GM21447 (cell line): ENCODE measurements at regions not wholly inside any gene's neighbourhood (a gene's known extent, or its start where the extent isn't known, plus 50 kb on each side); places are given as distances from the start of the nearest gene placed in this dataset.
"Not testable (repeated sequence)": the region's sequence is repeated elsewhere in the genome, so short reads cannot be mapped to it uniquely, and the experiment has no call there.

Source experiments
- ATAC-seq: cut with Tn5 transposase; IDR thresholded peaks from one replicate; pipeline ENCODE4 v1.9.1; 2021; ENCODE audit not compliant: unreplicated experiment

DNA sequence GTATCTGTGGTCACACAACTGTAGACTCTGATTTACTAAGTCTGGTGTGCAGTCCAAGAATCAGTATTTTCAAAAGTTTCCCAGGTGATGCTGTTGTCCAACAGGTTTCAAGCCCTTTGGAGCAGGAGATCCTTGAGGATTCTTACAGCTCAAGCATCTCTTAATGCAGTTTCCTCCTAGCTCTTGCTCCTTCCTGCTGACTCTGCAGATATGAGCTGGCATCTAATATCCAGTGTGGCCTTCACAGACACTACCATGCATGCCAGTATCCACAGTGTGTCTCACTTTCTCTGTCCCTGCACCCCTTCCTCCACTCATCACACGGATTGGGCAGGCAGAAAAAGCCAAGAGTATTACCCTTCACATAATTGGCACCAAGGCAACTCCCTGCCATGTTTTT, 182.2 kb upstream of the TNC start:
- no peak for ATAC-seq

DNA sequence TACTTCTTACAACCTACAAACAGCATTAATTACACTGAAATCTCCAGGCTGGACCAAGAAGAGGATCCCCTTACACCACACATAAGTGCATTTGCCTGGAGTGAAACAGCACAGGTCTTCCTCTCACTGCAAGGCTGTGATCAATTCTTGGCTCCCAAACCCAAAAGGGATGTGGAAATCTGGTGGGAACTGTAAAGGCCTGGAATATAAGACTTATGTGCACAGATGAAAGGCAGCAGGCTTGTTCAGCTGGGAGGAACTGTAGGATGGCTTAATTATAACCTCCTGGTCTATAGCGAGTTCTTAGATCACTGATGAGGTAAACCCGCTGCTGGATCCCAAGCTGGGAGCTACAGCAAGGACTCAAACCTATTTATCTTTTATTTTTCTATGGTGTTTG, 182.9 kb upstream of the TNC start:
- ATAC-seq, result no peak

DNA sequence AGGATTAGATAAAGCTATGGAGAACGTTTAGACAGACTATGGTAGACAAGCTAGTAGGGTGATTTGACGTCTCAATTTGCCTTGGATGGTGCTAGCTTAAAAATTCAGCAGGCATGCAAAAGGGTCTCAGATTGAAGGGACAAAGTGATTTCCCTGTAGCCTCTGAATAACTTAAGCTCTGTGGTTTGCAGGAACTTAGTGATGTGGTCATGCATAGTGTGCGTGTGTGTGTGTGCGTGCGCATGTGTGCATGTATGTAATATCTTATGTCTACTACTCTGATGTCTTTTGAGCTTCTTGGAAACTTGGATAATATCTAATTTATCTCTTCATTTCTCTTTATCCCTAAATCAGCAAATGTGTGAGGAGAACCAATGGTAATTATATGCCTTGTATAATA, 183.6 kb upstream of the TNC start:
- no peak for ATAC-seq

DNA sequence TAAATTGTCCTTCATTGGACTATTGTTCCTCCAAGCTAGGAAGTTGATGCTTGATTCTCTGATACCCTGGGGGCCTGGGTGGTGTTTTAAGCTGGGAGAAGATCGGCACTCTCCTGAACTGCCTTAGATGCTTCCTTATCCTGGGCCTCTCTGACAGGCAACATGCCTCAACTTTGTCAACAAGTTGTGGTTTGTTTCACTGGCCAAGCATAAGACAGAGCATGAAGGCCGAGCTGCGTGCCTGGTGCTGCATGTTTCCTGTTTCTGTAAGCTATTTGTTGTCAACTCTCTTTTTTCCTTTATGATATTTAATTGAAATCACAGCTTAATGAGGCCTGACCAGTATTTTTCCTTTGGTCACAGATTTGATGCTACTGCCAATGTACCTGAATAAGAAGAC, 187.6 kb upstream of the TNC start:
- ATAC-seq, result no peak

DNA sequence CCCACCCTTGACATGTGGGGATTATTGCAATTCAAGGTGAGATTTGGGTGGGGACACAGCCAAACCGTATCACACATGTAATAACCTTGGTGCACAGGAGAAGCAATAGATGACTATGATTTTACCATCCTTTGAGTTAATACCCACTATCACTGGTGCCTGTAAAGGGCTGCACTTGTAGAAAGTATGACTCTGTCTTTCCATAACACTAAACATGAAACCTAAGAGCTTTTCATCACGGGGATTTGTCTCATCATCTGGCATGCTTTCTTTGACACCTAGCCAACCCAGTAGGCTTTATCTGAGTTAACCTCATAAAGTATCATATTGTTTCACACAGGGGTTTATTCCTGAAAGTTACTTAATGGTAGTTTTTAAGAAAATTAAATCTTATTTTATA, 188.9 kb upstream of the TNC start:
- no peak for ATAC-seq

DNA sequence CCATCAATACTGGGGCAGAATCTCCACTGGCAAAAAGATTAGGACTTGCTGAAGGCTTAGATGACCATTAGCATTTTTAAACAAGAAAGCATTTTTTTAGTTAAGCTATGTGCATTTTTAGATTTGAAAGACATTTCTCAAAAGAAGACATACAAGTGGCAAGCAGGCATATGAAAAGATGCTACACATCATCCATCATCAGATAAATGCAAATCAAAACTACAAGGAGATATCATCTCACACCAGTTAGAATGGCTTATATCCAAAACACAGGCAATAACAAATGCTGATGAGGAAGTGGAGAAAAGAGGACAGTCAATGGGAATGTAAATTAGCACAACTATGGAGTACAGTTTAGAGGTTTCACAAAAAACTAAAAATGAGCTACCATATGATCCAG, 195.6 kb upstream of the TNC start:
- ATAC-seq, result no peak

DNA sequence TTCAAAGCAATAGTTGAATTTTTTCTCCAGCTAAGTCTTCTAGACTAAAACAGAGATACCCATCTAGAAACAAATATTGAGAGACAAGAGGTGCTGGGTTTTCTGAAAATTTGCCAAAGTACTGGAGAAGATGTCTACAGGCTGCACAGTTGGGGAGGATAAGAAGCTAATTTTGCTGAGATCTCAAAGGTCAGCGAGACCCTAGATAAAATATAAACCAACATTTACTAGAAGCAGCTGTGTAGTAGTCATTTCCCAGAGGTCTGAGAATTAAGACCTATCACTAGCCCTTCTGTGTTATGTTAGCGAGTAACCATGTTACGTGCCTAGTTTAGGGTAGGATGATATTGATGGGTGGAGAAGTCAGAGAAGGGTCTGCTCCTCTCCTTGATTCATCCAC, 208.5 kb upstream of the TNC start:
- no peak for ATAC-seq

DNA sequence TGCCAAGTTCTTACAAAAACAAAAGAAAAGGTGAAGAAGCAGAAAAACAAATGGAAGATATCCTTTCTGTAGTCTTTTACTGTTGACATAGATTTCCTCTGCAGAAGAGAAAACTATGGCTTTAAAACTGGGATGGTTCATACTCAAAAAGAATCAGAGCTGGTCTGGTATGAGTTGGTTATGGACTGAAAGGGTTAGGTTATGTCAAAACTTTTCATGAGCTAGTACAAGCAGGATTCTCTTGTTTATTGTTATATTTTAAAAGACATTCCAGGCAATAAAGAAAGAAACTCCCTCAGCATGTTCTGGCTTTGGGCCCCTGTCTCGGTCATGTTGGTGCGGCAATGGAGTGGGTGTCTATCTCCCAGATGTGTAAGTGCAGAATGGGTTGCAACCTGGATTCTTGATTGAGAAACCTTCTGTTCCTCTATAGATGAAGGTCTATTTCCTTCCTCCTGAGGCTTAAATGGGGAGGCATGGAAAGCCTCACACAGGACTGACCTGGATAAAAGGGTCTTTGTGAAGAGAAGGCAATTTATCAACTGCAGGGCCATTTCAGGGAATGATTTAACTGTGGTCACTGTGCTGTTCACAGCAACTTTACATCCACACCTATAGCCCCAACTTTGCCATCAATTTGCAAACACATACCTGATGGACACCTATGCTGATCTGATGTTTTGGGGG, 209.6 kb upstream of the TNC start:
- no peak for ATAC-seq

DNA sequence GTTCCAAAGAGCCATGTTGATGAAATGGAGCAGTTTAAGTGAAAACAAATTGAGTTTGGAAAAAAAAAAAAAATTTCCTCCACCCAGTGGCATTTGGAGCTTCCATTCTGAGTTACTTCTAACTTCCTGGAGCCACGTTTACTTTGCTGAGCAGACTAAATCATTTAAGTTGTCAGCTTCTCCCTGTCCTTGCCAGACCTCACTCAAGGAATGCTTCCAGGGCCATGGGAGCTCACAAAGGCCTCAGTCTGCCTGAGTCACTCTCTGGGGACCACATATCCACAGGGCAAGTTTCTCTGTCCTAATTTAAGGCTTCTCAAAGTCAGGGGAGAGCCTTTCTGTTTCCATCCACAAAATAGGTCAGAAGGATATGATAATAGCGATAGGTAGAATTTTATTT, 210.3 kb upstream of the TNC start:
- no peak for ATAC-seq

DNA sequence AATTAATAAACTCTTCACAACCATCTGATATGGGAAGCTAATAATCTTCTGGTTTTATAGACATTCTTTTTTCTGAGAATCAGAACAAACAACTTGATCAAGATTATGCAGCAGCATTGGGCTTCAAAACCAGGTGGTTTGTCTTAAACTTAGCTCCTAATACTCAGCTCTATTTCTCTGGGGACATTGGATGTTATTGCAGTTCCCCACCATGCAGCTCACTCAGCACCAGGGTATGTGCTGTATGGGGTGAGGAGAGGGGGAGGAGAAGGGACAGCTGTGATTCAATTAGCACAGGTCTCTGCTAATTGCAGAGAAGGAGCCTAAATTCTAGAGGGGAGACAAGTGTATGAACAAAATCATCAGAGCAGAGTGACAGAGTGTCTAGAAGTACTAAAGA, 210.7 kb upstream of the TNC start:
- ATAC-seq, result no peak

DNA sequence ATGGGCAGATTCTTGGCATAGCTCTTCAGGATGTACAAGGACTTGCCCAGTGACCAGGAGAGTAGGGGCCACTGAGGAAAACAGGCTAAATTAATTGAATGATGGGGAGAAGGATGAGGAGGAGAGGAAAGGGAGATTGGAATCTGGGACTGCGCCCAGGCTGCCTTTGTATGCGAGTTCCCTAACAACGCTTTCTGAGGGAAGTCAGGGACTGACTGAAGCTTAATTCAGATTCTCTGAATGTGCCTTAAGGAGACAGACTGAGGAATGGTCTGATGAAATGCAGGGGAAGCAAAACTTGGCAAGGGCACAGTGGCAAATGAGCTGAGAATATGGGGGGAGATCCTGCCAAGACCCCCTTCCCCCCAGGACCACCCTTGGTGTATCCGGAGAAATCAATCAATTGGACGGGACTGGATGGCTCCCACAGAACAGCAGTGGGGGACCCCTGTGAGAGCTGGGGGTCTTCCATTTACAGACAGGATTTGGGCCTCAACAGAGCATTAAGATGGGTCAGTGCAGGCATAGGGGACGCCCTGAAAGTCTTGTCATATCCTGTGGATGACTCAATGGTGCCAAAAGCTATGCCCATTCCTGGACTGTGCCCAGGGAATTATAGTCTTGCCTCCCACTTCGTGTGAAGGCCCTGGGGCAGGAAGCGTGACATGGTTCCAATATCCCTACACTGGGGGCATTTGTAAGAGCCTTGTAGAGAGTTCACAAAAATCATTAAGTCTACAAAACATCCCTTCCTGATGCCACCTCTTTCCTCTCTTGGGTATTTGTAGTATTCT, 215.5 kb upstream of the TNC start:
- no peak for ATAC-seq

DNA sequence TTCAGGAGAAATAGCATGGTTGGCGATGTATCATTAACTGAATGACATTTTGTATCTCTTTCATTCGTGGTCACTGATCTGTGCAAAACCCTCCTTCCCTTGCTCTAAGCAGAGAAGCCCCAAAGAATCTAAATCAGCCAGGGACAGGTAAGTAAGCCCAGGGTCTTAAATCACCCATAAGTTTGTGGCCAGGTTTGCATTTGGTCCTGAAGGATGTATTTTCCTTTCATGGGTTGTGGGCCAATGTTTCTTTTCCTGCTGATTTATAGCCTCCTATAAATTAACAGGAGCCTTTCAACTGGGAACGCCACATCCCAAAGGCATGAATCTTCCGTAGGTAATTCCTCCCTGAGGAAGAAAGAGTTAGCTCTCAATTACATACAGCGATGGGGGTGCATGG, 217.5 kb upstream of the TNC start:
- no peak for ATAC-seq

DNA sequence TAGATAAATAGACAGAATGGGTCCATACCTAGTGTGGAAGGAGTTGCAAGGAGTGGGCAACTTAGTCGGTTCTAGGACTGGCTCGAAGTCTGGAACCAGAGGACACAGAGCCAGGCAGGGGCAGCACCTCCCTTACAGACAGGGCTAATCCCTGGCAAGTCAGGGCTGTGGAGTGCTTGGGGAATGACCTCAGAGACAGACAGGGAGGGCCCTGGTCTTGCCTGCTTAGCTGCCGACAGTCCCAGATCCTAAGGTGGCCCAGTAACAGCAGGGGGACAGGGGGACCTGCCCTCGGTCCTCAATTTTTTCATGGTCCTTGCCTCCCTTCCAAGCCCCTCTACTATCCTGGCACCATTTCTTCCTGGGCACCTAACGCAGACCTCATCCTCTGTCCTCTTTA, 222.4 kb upstream of the TNC start:
- ATAC-seq, result no peak

DNA sequence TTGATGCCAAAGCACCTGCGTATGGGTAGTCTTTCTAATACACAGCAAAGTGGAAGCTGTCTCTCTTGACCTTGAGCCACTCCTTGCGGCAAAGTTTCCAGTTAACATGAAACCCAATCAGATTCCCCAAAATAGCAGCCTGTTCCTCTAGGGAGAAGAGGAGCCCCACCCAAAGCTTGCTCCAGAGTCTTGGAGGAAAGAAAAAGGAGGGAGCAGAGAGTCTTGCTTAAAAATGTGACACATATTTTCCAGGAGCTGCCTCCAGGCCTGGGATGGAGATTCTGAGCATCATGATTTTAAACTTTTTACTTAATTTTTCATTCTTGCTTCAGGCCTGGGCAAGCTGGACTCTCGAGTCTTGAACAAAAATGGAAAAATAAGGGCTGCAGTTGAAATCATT, 223.5 kb upstream of the TNC start:
- no peak for ATAC-seq

DNA sequence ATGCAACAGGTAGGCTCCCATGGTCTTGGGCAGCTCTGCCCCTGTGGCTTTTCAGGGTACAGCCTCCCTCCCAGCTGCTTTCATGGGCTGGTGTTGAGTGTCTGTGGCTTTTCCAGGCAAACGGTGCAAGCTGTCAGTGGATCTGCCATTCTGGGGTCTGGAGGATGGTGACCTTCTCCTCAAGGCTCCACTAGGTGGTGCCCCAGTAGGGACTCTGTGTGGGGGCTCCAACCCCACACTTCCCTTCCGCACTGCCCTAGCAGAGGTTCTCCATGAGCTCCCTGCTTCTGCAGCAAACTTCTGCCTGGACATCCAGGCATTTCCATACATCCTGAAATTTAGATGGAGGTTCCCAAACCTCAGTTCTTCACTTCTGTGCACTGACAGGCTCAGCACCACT, 229.8 kb upstream of the TNC start:
- ATAC-seq, result not testable (repeated sequence)

DNA sequence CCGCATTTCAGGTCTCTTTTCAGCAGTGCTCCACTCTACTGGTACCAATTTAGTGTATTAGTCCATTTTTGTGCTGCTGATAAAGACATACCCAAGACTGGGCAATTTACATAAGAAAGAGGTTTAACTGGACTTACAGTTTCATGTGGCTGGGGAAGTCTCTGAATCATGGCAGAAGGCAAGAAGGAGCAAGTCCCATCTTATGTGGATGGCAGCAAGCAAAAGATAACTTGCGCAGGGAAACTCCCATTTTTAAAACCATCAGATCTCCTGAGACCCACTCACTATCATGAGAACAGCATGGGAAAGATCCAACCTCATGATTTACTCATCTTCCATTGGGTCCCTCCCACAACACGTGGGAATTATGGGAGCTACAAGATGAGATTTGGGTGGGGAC, 231.0 kb upstream of the TNC start:
- not testable (repeated sequence) for ATAC-seq

DNA sequence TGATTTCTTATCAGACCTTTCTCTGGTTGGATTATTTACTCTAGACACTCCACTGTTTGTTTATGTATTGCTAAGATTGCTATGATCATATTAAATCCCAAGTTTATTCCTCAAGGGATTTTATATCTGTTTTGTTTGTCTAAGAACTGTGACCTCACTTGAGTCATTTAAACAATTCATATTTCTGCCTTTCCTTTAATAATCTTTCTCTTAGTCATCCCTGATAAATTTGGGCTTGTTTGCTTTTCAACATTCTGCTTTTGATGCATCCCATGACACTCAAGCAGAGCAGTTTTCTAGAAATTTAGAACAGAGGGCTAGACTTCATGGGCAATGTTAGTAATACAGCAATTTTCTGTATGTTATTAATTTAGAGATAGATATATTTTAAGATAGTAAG, 231.6 kb upstream of the TNC start:
- ATAC-seq, result no peak

DNA sequence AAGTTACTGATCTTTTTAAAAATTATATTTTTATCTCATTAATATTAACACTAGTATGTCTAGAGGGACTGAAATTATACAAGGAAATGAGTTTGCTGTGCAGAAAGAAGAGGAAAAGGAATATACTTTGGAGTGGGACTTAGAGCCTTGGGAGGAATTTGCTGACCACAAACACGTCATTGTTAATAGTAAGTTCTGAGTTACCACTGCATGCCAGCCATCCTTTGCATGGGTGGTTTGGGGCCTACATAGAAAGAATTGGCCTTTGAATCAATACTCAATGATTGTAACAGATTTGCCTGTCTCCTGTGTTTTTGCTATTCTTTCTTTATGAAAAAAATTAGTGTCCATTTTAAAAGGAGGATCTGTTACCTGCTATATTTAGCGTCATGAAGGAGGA, 232.6 kb upstream of the TNC start:
- ATAC-seq, result no peak

DNA sequence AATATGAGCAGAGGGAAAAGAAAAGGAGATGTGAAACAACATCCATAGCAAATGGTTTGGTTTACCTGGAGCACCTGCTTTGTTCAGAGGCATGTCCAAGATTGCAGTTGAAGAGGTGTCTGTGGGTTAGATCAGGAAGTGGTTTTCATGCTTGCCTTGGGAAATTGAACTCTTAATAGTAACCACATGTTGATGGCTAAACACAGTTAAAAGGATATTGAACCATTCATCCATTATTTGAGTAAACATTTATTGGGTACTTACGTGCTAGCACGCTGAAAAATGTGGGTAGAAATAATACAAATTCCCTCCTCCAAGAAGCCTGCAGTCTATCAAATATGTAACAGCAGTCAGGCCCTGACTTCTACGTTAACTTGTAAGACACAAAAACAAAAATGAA, 235.7 kb upstream of the TNC start:
- no peak for ATAC-seq

DNA sequence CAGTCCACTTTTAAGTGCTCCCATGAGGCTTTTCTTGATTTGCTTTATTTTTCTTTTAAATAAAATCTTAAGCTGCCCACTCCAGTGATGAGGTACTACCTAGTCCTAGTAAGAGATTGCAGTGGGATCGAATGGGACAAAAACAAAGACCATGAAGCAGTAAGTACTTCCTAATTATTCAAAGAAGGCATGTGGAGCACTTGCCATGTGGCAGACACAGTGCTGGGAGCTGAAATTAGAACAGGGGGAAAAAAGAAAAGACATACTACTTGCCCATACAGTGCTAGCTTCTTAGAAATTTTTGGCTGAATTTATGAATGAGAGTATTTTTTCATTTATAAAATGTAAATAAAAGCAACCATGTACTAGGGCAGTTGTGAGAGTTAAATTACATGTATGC, 239.9 kb upstream of the TNC start:
- no peak for ATAC-seq

DNA sequence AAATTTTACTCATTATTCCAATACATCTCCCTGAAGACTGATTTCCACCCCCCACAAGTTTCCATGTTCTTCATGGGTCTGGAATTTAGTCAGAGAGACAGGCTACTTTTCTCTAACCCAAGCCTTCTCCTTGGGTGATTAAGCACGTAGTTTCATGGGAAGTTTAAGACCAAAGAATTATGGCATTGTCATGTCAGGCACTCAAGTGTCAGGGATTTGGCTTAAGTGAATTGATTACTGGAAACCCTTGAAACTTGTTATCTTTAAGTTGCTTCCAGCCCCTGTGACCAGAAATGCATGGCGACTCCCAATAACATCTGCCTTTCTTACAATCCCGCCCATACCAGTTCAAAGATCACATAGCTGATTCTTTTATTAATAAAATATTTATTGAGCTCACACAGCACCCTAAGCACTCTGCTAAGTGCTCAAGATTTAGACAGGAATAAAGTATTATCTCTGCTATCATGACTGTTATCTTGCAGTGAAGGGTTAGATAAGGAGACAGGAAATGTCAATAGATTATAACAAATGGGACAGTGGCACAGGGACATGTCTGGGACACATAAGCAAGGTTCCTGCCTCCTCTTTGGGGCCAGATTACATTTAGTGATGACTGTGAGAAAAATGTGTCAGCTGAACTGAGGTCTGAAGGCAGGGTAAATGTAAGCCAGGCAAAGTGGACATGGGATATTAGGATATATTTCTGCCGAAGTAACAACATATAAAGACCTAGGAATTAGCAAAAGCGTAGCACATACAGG, 241.2 kb upstream of the TNC start:
- no peak for ATAC-seq

DNA sequence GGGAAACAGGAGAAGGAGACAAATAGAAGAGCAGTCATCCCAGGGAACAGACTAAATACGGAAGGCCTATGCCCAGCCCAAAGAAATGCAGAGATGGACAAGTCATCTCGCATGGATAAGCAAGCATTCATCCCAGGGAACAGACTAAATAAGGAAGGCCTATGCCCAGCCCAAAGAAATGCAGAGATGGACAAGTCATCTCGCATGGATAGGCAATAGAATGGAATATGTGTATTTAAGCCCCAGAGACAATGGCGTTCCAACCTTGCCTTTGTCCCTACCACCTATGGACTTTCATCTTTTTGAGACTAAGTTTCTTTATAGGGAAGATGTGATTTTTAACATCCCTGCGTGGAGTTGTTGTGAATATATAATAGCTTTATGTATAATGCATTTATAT, 242.2 kb upstream of the TNC start:
- ATAC-seq, result no peak
